H1 (cell line): ENCODE measurements at regions not wholly inside any gene's neighbourhood (a gene's known extent, or its start where the extent isn't known, plus 50 kb on each side); places are given as distances from the start of the nearest gene placed in this dataset.

Experiments used
- CTCF ChIA-PET: fragments of 300-600 bp; sonication (Branson Sonifier 250); formaldehyde crosslinking; loops from one replicate; lab custom pipeline; 2021; ENCODE audit not compliant: partially characterized antibody; lab: Charles Lee
- POLR2A ChIA-PET: fragments of 300-600 bp; sonication (Branson Sonifier 250); formaldehyde crosslinking; loops from one replicate; lab custom pipeline; 2021; ENCODE audit warnings: inconsistent platforms; ENCODE audit not compliant: partially characterized antibody; lab: Charles Lee
- DNase-seq, 2 experiments: peaks; one replicate each; pipeline versions ENCODE4 v3.0.0 to v3.0.0-alpha.2; 2010 to 2022; ENCODE audit warnings: low spot score in 2 of 2, low read depth in 1 of 2, mixed read lengths in 1 of 2
- FAIRE-seq: peaks from 2 replicates; lab custom pipeline; 2011; peaks lifted over from hg19 to GRCh38; lab: Jason Lieb, UNC
- H2AFZ ChIP-seq: 2 replicates; pipeline ENCODE4 v1.8.1; 2012; ENCODE audit warnings: low read length, inconsistent platforms
- H2AK5ac ChIP-seq: 2 replicates; pipeline ENCODE4 v1.6.1; 2013; ENCODE audit warnings: low read depth, low read length
- H2BK120ac ChIP-seq: replicated peaks from 2 replicates; pipeline ENCODE3; 2013; ENCODE audit warnings: low read depth, low read length, inconsistent platforms
- H2BK12ac ChIP-seq: 2 replicates; pipeline ENCODE4 v1.6.1; 2013; ENCODE audit warnings: low read depth, low read length
- H2BK15ac ChIP-seq: 2 replicates; pipeline ENCODE4 v1.6.1; 2013; ENCODE audit warnings: low read length
- H2BK20ac ChIP-seq: 2 replicates; pipeline ENCODE4 v1.6.1; 2013; ENCODE audit warnings: low read length
- H2BK5ac ChIP-seq: 2 replicates; pipeline ENCODE4 v1.6.1; 2013; ENCODE audit warnings: low read depth, low read length
- H3K14ac ChIP-seq: 2 replicates; pipeline ENCODE4 v1.6.1; 2013; ENCODE audit warnings: inconsistent platforms; ENCODE audit not compliant: insufficient read length
- H3K18ac ChIP-seq: 2 replicates; pipeline ENCODE4 v1.6.1; 2013; ENCODE audit warnings: low read length; ENCODE audit errors: extremely low read depth
- H3K23ac ChIP-seq: 2 replicates; pipeline ENCODE4 v1.6.1; 2013; ENCODE audit warnings: inconsistent platforms; ENCODE audit not compliant: insufficient read length
- H3K23me2 ChIP-seq: 2 replicates; pipeline ENCODE4 v1.6.1; 2013; ENCODE audit warnings: low read depth, low read length
- H3K27ac ChIP-seq: 2 replicates; pipeline ENCODE4 v1.6.1; 2011; ENCODE audit warnings: low read depth, low read length, inconsistent platforms
- H3K27me3 ChIP-seq, 4 experiments: replicated peaks in 1 of 4; 1 replicate in 1 of 4; 2 replicates in 3 of 4; pipeline versions ENCODE4 v1.6.1 to v1.8.1; 2011 to 2013; ENCODE audit warnings: low read length in 3 of 4, mild to moderate bottlenecking in 3 of 4, inconsistent platforms in 2 of 4, mixed read lengths in 2 of 4, moderate library complexity in 1 of 4; ENCODE audit not compliant: control insufficient read depth in 3 of 4, insufficient read depth in 3 of 4; ENCODE audit errors: extremely low read depth in 1 of 4
- H3K36me3 ChIP-seq, 4 experiments: 2 replicates each; pipeline versions ENCODE4 v1.6.1 to v1.8.1; 2011 to 2013; ENCODE audit warnings: mild to moderate bottlenecking in 4 of 4, low read length in 3 of 4, moderate library complexity in 2 of 4, control low read depth in 1 of 4, inconsistent platforms in 1 of 4; ENCODE audit not compliant: insufficient read depth in 4 of 4, control insufficient read depth in 2 of 4
- H3K4ac ChIP-seq: replicated peaks from 2 replicates; pipeline ENCODE3; 2013; ENCODE audit warnings: low read length, low read depth, mixed read lengths, inconsistent platforms; ENCODE audit not compliant: insufficient read length
- H3K4me1 ChIP-seq, 4 experiments: replicated peaks in 1 of 4; 1 replicate in 1 of 4; 2 replicates in 3 of 4; pipeline versions ENCODE4 v1.6.1 to v1.8.1; 2011 to 2013; ENCODE audit warnings: low read length in 3 of 4, inconsistent platforms in 2 of 4, mixed read lengths in 1 of 4; ENCODE audit not compliant: insufficient read depth in 4 of 4, control insufficient read depth in 3 of 4
- H3K4me2 ChIP-seq, 2 experiments: 2 replicates each; pipeline versions ENCODE4 v1.6.1 to v1.8.1; 2011 to 2013; ENCODE audit warnings: low read depth in 2 of 2, low read length in 2 of 2, control low read depth in 1 of 2, inconsistent platforms in 1 of 2, mild to moderate bottlenecking in 1 of 2; ENCODE audit not compliant: insufficient read depth in 1 of 2
- H3K4me3 ChIP-seq, 4 experiments: fragments of 200-600, 300-600 bp in 1 of 4; sonication (generic), shearing (Covaris generic), sonication (Bioruptor Twin) in 1 of 4; 2 replicates each; pipeline versions ENCODE4 v1.5.1 to v1.8.1; 2011 to 2016; ENCODE audit warnings: low read length in 4 of 4, low read depth in 3 of 4, control low read depth in 2 of 4, inconsistent platforms in 2 of 4, mild to moderate bottlenecking in 2 of 4, mixed read lengths in 1 of 4, moderate library complexity in 1 of 4; ENCODE audit not compliant: insufficient read depth in 2 of 4; ENCODE audit errors: extremely low read depth in 1 of 4
- H3K56ac ChIP-seq: replicated peaks from 2 replicates; pipeline ENCODE3; 2013; ENCODE audit warnings: low read depth, mild to moderate bottlenecking, mixed read lengths, low read length, inconsistent platforms; ENCODE audit not compliant: insufficient read length
- H3K79me1 ChIP-seq: 2 replicates; pipeline ENCODE4 v1.6.1; 2013; ENCODE audit warnings: low read depth, low read length, control low read depth
- H3K79me2 ChIP-seq, 2 experiments: 2 replicates each; pipeline versions ENCODE4 v1.6.1 to v1.8.1; 2012 to 2013; ENCODE audit warnings: low read length in 2 of 2, mild to moderate bottlenecking in 2 of 2, inconsistent platforms in 1 of 2; ENCODE audit not compliant: insufficient read depth in 2 of 2, control insufficient read depth in 1 of 2
- H3K9ac ChIP-seq, 4 experiments: replicated peaks in 1 of 4; 1 replicate in 1 of 4; 2 replicates in 3 of 4; pipeline versions ENCODE4 v1.6.1 to v1.8.1; 2011 to 2013; ENCODE audit warnings: low read depth in 3 of 4, low read length in 3 of 4, control low read depth in 2 of 4, mild to moderate bottlenecking in 2 of 4, moderate library complexity in 2 of 4, inconsistent platforms in 1 of 4; ENCODE audit errors: extremely low read depth in 1 of 4
- H3K9me3 ChIP-seq, 2 experiments: 2 replicates each; pipeline versions ENCODE4 v1.6.1 to v1.8.1; 2012 to 2013; ENCODE audit warnings: mild to moderate bottlenecking in 2 of 2, moderate library complexity in 2 of 2, control low read depth in 1 of 2, inconsistent platforms in 1 of 2, low read depth in 1 of 2, low read length in 1 of 2, mixed read lengths in 1 of 2; ENCODE audit not compliant: insufficient read depth in 2 of 2
- H4K20me1 ChIP-seq, 2 experiments: replicated peaks in 1 of 2; 2 replicates each; pipeline versions ENCODE3 to v1.8.1; 2011 to 2013; ENCODE audit warnings: inconsistent platforms in 2 of 2, low read length in 2 of 2, mild to moderate bottlenecking in 1 of 2; ENCODE audit not compliant: insufficient read depth in 2 of 2, control insufficient read depth in 1 of 2
- H4K5ac ChIP-seq: 2 replicates; pipeline ENCODE4 v1.6.1; 2013; ENCODE audit warnings: low read length, low read depth, mixed read lengths, inconsistent platforms; ENCODE audit not compliant: insufficient read length
- H4K8ac ChIP-seq: 2 replicates; pipeline ENCODE4 v1.8.0; 2013; ENCODE audit warnings: mild to moderate bottlenecking, moderate library complexity, low read length, inconsistent platforms; ENCODE audit not compliant: insufficient read depth; ENCODE audit errors: extremely low read depth
- H4K91ac ChIP-seq: replicated peaks from 2 replicates; pipeline ENCODE3; 2013; ENCODE audit warnings: low read length, mixed read lengths, inconsistent platforms; ENCODE audit not compliant: insufficient read length
- ATF3 ChIP-seq: IDR thresholded peaks from 2 replicates; pipeline ENCODE4 v1.6.1; 2011; ENCODE audit warnings: low read depth, mild to moderate bottlenecking, low read length; ENCODE audit not compliant: insufficient read depth
- CHD2 ChIP-seq: IDR thresholded peaks from 2 replicates; pipeline ENCODE4 v1.6.1; 2012; ENCODE audit warnings: low read length, improper control_type of control experiment
- CREB1 ChIP-seq: IDR thresholded peaks from 2 replicates; pipeline ENCODE4 v1.6.1; 2012; ENCODE audit warnings: inconsistent platforms
- CTBP2 ChIP-seq: IDR thresholded peaks from 2 replicates; pipeline ENCODE4 v1.7.0; 2011; ENCODE audit warnings: borderline replicate concordance, mild to moderate bottlenecking, moderate library complexity, mixed read lengths, low read length; ENCODE audit not compliant: insufficient read depth, insufficient read length
- EZH2 ChIP-seq: fragments of 200-600 bp; sonication (generic); IDR thresholded peaks from 2 replicates; pipeline ENCODE4 v1.7.1; 2012; ENCODE audit warnings: low read depth, mild to moderate bottlenecking, moderate library complexity, low read length, inconsistent platforms; ENCODE audit not compliant: severe bottlenecking
- FOSL1 ChIP-seq: IDR thresholded peaks from 2 replicates; pipeline ENCODE4 v1.6.1; 2011; ENCODE audit warnings: mild to moderate bottlenecking, low read depth, low read length, moderate library complexity; ENCODE audit not compliant: insufficient read depth
- HDAC6 ChIP-seq: IDR thresholded peaks from one replicate; pipeline ENCODE4 v1.7.1; 2012; ENCODE audit warnings: low read depth, mild to moderate bottlenecking, inconsistent platforms, low read length, moderate library complexity
- KDM5A ChIP-seq: fragments of 200-600 bp; IDR thresholded peaks from 2 replicates; pipeline ENCODE4 v1.7.1; 2012; ENCODE audit warnings: mild to moderate bottlenecking, low read length, inconsistent platforms, mixed read lengths
- RBBP5 ChIP-seq: IDR thresholded peaks from 2 replicates; pipeline ENCODE4 v1.7.1; 2012; ENCODE audit warnings: low read depth, mild to moderate bottlenecking, inconsistent platforms, low read length, moderate library complexity, borderline replicate concordance
- RNF2 ChIP-seq: fragments of 200-900, 300-1000 bp; sonication (generic); IDR thresholded peaks from 2 replicates; pipeline ENCODE4 v1.7.1; 2016; ENCODE audit warnings: borderline replicate concordance, low read depth, mild to moderate bottlenecking, antibody characterized with exemption, low read length; ENCODE audit not compliant: poor library complexity, severe bottlenecking; ENCODE audit errors: missing control alignments
- RXRA ChIP-seq: IDR thresholded peaks from 2 replicates; pipeline ENCODE4 v1.6.1; 2011; ENCODE audit warnings: low read depth, mild to moderate bottlenecking, low read length, moderate library complexity; ENCODE audit not compliant: insufficient read depth
- SRF ChIP-seq: IDR thresholded peaks from 2 replicates; pipeline ENCODE4 v1.6.1; 2011; ENCODE audit warnings: mild to moderate bottlenecking, low read depth, low read length, moderate library complexity
- TBP ChIP-seq: IDR thresholded peaks from 2 replicates; pipeline ENCODE4 v1.6.1; 2011; ENCODE audit warnings: low read depth, low read length, improper control_type of control experiment
- TEAD4 ChIP-seq: IDR thresholded peaks from 2 replicates; pipeline ENCODE4 v1.6.1; 2012; ENCODE audit warnings: low read depth, low read length, inconsistent platforms, mixed read lengths
- WGBS, 2 experiments: shearing (Covaris generic) in 1 of 2; methylation state at CpG; one replicate each; pipeline versions ENCODE4 v1.1.6 to v1.1.7; 2013 to 2015; ENCODE audit warnings: low lambda C conversion rate in 2 of 2, mixed read lengths in 2 of 2, inconsistent platforms in 1 of 2, low coverage in 1 of 2, missing lambda C conversion rate in 1 of 2; ENCODE audit not compliant: insufficient replicate concordance in 2 of 2, insufficient coverage in 1 of 2, insufficient read length in 1 of 2; ENCODE audit errors: extremely low coverage in 1 of 2, missing lambda C conversion rate in 1 of 2; 5-methylcytosine and 5-hydroxymethylcytosine counted together

- no peak for FAIRE-seq
- no peak overlapping the region for H4K8ac ChIP-seq
- no peak overlapping the region for H4K5ac ChIP-seq
- H3K4me2 ChIP-seq: no peak overlapping the region
- H3K79me1 ChIP-seq: no peaks in the 10 kb centered on the region
- H2BK120ac ChIP-seq: no peak overlapping the region
- H3K9me3 ChIP-seq: no peaks in the 10 kb centered on the region
- no peaks in the 10 kb centered on the region for H3K36me3 ChIP-seq
- ChIA-PET CTCF (interaction anchor here (0.7 to 1.7 kb wide), 4 partner anchors 8 to 198 kb away, joined by 3 to 6 read pairs (median 4); partner anchors contain the start of genes CFAP61 and CRNKL1), POLR2A (no interaction called here)
- WGBS, 2 experiments: 86% methylated on average over 5 of the region's 5 CpGs; no CpG with 5 or more reads in 1 of the 2 experiments
- no peak overlapping the region for H2BK15ac ChIP-seq
- H2BK12ac ChIP-seq: no peak overlapping the region
- H3K4me1 ChIP-seq: no peaks in the 10 kb centered on the region
- H3K18ac ChIP-seq: no peak overlapping the region
- H4K20me1 ChIP-seq: no peaks in the 10 kb centered on the region
- no peaks in the 10 kb centered on the region for H3K79me2 ChIP-seq
- H3K27me3 ChIP-seq: no peaks in the 10 kb centered on the region
- no peak overlapping the region for H4K91ac ChIP-seq
- H2BK20ac ChIP-seq: no peak overlapping the region
- H3K9ac ChIP-seq: no peak overlapping the region
- DNase-seq: no peak
- H2AFZ ChIP-seq: no peak overlapping the region
- no peak overlapping the region for H2AK5ac ChIP-seq
- no peak overlapping the region for H3K56ac ChIP-seq
- 0 out of 2 replicates have a peak, but pooled peaks cover 3% of the 10 kb centered on the region for H3K23me2 ChIP-seq
- no peak overlapping the region for H3K14ac ChIP-seq
- no peak overlapping the region for H3K23ac ChIP-seq
- no peak overlapping the region for H3K4ac ChIP-seq
- no peak for TF ChIP-seq RXRA
- no peak for TF ChIP-seq CTBP2
- TF ChIP-seq KDM5A: no peak
- no peak for TF ChIP-seq ATF3
- no peak for TF ChIP-seq EZH2
- no peak for TF ChIP-seq RNF2
- no peak for TF ChIP-seq SRF
- no peak for TF ChIP-seq FOSL1
- TF ChIP-seq CREB1: no peak
- TF ChIP-seq HDAC6: no peak
- no peak for TF ChIP-seq RBBP5
- no peak for TF ChIP-seq CHD2
- TF ChIP-seq TEAD4: no peak
- no peak for TF ChIP-seq TBP
- no peak overlapping the region for H2BK5ac ChIP-seq
- no peak overlapping the region for H3K27ac ChIP-seq
- no peak overlapping the region for H3K4me3 ChIP-seq
Measured at GRCh38 chr20:19885594-19885938, 127.5 kb downstream of the RIN2 start.
